Spinal cord (tissue), 9 donors: ENCODE measurements at regions not wholly inside any gene's neighbourhood (a gene's known extent, or its start where the extent isn't known, plus 50 kb on each side); places are given as distances from the start of the nearest gene placed in this dataset.

Source experiments
- DNase-seq, 6 donors: peaks; one replicate each; pipeline versions ENCODE4 v3.0.0 to v3.0.0-alpha.2; 2013 to 2015; ENCODE audit warnings: low spot score in 6 of 6, low read depth in 4 of 6
- H3K27ac ChIP-seq: one replicate; pipeline ENCODE4 v1.5.1; 2013; ENCODE audit warnings: low read depth, low read length, control low read depth
- H3K27me3 ChIP-seq: one replicate; pipeline ENCODE4 v1.6.1; 2013; ENCODE audit warnings: low read length; ENCODE audit not compliant: control insufficient read depth, insufficient read depth
- H3K36me3 ChIP-seq: one replicate; pipeline ENCODE4 v1.6.1; 2013; ENCODE audit warnings: low read length; ENCODE audit not compliant: control insufficient read depth, insufficient read depth
- H3K4me1 ChIP-seq: one replicate; pipeline ENCODE4 v1.6.1; 2013; ENCODE audit warnings: low read length; ENCODE audit not compliant: control insufficient read depth, insufficient read depth
- H3K4me3 ChIP-seq: one replicate; pipeline ENCODE4 v1.5.1; 2013; ENCODE audit warnings: low read depth, low read length, control low read depth
- H3K9me3 ChIP-seq: one replicate; pipeline ENCODE4 v1.6.1; 2013; ENCODE audit warnings: low read length; ENCODE audit not compliant: control insufficient read depth, insufficient read depth
- WGBS: methylation state at CpG from one replicate; pipeline ENCODE4 v1.1.5; 2013; ENCODE audit warnings: missing lambda C conversion rate; ENCODE audit not compliant: insufficient coverage; 5-methylcytosine and 5-hydroxymethylcytosine counted together
- donor health status: healthy.

DNA sequence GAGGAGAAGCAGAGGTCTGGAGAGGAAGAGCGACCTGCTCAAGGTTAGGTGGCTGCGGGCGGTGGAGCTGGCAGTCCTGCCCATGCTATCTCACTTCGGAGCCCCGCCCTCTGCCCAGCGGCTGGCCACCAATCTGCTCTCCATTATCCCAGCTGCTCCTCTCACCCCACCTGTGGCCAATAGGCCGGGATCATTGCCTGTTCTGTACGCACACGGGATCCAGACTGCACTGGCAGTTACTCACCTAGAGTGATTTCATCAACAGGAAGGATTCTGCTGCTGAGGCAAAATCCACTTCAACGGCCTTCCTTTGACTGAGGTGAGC lies 100.6 kb downstream of the TLE3 start:
- DNase-seq, result no peak
- Histone ChIP-seq H3K9me3 (no peaks in the 10 kb centered on the region), H3K4me3 (no peak overlapping the region), H3K27ac (no peak overlapping the region), H3K36me3 (no peaks in the 10 kb centered on the region), H3K27me3 (peaks cover 2% of the 10 kb centered on the region), H3K4me1 (peaks cover 23% of the 10 kb centered on the region)
- 87% methylated on average over 7 of the region's 10 CpGs for WGBS
